GM12872 (cell line): ENCODE measurements at regions not wholly inside any gene's neighbourhood (a gene's known extent, or its start where the extent isn't known, plus 50 kb on each side); places are given as distances from the start of the nearest gene placed in this dataset.

Experiments
- CTCF ChIP-seq: IDR thresholded peaks from 3 replicates; pipeline ENCODE4 v1.5.1; 2011; ENCODE audit warnings: low read depth, mild to moderate bottlenecking, low read length, moderate library complexity; ENCODE audit not compliant: insufficient read depth

GRCh38 chr5:171700318-171700912 is 85.2 kb upstream of the SMIM23 start:
- TF ChIP-seq CTCF = no peak

GRCh38 chr5:171701100-171701541 is 84.5 kb upstream of the SMIM23 start:
- no peak for TF ChIP-seq CTCF

- no peak for TF ChIP-seq CTCF
Observed at GRCh38 chr5:171702135-171702770, 83.4 kb upstream of the SMIM23 start.

- TF ChIP-seq CTCF = no peak
Observed at GRCh38 chr5:171703146-171703545, 82.5 kb upstream of the SMIM23 start.

GRCh38 chr5:171705036-171705435 is 80.6 kb upstream of the SMIM23 start:
- no peak for TF ChIP-seq CTCF

GRCh38 chr5:171705830-171706468 is 79.7 kb upstream of the SMIM23 start:
- no peak for TF ChIP-seq CTCF

GRCh38 chr5:171706736-171707441 is 78.7 kb upstream of the SMIM23 start:
- TF ChIP-seq CTCF = no peak
